ENCODE measurements at regions not wholly inside any gene's neighbourhood (a gene's known extent, or its start where the extent isn't known, plus 50 kb on each side); places are given as distances from the start of the nearest gene placed in this dataset.
"Not testable (repeated sequence)": the region's sequence is repeated elsewhere in the genome, so short reads cannot be mapped to it uniquely, and the experiment has no call there.

GRCh38 chr1:206312274-206312665 is 108.9 kb downstream of the SRGAP2 start:
- not testable (repeated sequence) for TF ChIP-seq EZH2 (IDR thresholded peaks at IDR 0.05; ENCODE audit: borderline replicate concordance, insufficient read depth, low read depth, low read length, poor library complexity, severe bottlenecking); CTCF (IDR thresholded peaks at IDR 0.05)
